CD4-positive, alpha-beta T cell treated with Interferon gamma for 1 hour (primary cell): ENCODE measurements at regions not wholly inside any gene's neighbourhood (a gene's known extent, or its start where the extent isn't known, plus 50 kb on each side); places are given as distances from the start of the nearest gene placed in this dataset.

ENCODE experiments used
- DNase-seq: peaks from one replicate; pipeline ENCODE4 v3.0.0-alpha.2; 2020

DNA sequence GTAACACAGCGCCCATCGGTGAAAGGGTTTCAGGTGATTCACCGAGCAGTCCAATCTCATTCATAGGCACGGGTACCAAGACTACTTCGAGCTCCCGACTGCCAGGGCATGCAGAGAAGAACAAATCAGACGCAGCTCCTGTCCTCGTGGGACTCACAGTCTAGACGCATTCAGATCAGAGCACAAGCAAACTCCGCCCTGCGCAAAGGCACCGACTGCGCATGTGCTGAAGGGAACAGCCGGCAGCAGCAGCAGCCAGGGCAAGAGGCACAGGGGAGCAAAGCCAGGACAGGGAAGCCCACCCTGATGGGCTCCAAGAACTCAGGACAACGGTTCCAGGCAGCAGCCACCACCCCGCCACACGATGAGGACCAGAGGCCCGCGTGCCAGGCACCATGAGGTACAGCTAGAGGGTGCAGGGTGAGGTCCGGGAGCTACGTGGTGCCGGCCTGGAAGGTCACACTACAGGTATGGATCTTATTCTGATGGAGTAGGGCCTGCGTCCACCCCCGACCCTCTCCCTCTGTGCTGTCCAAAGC is 315.7 kb downstream of the FOXL1 start:
- no peak for DNase-seq

DNA sequence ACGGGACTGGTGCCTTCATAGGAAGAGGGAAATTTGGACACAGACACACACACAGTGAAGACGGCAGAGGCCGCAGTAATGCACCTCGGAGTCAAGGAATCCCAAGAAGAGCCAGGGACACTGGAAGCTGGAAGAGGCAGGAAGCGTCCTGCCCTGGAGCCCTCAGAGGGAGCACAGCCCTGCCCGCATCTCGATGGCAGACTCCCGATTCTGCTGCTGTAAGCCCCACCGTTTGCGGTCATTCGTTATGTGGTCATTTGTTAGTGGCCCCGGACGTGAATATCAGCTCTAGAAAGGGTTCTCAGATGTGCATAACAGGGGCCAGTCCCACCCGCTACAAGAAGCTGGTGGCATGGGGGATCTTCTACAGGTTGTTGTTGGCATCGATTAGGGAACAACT is 316.6 kb downstream of the FOXL1 start:
- DNase-seq, result no peak

DNA sequence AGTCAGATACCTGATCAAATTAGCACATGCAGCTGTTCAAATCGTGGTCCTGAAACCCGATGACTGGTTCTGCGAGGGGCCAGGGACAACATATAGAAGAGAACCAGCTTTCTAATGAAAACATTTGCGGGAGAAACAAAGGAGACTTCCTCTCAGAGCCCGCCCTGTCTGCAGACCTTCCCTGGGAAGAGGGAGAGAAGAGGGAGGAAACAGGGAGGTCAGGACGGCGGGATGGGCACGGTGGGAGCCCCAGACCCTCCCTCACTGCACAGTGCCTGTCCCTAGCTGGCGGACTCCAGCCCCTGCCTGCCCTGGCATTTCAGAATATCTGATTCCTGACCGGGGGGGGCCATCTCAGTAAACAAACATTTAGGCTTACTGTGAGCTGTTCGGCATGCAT is 317.3 kb downstream of the FOXL1 start:
- no peak for DNase-seq

DNA sequence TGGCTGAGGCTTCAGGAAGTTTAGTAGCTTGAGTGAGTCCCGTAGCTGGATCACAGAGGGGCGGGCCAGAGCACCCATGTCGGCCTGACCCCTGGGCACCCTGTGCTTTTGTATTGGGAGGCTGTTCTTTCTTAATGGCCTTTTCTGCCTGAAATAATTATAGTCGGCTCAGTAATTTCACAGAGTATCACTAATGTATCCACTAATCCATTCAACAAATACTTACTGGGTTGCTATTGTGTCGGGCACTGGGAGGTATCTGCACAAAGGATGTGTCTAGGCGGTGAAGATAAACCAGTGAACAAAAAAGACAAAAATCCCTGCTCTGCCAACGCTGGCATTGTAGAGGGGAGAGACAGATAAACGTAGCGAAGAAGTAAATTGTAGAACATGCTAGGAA is 318.6 kb downstream of the FOXL1 start:
- DNase-seq, result no peak

DNA sequence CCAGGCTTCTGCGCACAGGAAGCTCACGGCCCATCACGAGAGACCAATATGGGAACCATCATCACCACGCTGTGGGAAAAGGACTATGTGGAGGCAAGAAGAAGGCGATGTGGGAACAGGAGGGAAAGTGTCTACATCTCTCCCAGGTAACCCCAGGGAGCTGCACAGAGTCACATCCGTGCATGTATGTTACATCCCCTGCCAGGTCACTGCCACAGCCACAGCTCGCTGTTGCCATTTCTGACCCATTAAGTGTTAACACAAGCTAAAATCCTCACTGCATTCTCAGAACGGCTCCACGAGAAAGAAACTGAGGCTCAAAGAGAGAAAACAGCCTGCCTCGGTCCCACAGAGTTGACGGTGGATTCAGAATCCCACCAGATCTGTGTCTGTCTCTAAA is 319.1 kb downstream of the FOXL1 start:
- no peak for DNase-seq

DNA sequence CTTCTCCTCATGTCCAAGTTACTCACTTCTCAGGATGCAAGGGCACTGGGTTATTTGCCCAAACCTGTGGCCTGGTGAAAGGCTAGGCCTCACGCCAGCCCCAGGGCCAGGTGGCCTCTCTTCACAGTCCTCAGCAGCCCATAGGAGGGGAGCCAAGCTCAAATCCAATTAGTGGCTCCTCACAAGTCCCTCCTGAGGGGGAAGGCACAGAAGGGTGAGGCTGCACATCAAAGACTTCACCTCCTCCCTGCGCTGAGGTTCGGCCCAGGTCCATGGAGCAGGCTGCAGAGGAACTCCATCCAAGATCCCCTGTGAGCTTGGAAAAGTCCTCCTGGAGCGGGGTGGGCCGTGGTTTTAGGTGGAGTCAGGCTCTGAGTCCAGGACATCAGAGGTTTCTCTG is 320.0 kb downstream of the FOXL1 start:
- DNase-seq, result no peak

DNA sequence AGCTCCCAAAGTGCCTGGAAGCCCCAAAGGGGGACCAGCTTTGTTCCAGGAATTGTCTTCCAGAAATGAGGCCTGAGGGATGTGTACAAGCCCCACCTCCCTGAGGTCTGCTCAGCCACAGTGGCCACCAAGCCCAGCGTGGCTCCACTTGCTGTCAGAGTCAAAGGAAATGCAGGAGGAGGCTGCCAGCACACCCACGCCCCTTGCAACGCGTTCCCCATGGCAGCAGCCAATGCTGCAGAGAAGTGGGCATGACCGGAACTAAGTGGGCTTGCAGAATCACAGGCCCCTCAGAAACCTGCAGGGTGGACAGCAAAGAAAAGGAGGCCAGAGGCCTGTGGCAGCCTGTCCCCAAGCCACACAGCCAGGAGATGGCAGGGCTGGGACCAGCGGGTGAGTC is 320.8 kb downstream of the FOXL1 start:
- DNase-seq, result no peak

DNA sequence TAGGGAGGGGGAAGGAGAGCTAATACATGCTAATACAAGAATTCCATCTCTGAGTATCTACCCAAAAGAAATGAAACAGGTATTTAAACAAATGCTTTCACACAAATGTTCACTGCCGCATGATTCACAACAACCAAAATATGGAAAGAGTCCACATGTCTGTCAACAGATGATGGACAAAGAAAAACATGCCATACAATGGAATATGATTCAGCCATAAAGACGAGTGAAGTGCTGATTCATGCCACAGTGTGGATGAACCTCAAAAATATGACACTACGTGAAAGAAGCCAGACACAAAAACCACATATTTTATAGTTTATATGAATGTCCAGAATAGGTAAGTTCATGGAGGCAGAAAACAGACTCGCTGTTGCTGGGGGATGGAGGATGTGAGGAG is 321.4 kb downstream of the FOXL1 start:
- no peak for DNase-seq

DNA sequence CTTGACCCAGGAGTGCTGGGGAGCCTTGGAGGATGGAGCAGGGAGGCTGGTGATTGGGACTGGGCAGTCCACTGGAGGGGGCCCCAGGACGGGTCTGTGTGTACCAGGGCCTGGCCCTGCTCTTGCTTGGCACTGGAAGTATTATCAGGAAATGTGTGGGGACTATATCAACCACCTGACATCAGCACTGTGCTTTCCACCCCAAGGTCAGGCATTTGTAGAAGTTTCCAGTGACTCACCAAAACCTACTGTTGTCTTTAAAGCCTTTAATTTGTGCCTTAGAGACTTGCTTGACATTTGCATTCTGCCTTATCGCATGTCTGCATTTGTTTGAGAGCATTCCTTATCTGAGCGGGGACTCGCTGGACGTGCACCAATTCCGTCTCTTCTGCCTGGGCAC is 323.1 kb downstream of the FOXL1 start:
- DNase-seq, result no peak

DNA sequence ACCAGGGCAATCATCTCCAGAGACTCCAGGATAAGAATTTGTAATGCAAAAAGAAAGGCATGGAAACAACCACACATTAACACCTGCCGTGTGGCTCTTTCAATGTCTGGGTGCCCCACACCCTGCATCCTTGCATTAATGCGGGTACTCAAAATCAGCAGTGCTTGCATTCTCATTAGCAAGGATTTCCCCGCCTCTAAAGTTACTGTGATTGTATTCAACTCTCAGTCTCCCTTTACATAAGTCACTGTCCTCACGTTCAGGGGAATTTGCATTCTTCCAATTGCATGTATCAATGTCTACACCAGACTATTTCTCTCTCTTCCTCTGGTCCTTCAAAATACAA is 324.3 kb downstream of the FOXL1 start:
- no peak for DNase-seq

DNA sequence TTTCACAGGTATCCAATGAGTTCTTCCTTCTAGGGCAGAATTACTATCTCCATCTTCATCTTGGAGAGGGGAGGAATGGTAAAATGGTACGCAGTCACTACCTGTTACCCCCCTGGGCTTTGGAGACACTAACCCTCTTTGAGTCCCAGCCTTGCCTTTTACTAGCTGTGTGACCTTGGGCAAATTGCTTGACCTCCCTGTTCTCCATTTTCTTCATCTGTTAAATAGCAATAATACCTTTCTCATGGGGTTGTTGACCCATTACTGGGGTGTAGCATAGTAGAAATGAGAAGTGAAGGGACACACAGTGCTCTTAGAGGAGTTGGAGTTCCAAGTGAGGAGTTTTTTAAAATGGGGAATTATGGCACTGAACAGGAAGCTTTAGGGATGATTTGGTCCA is 324.7 kb downstream of the FOXL1 start:
- DNase-seq, result no peak

DNA sequence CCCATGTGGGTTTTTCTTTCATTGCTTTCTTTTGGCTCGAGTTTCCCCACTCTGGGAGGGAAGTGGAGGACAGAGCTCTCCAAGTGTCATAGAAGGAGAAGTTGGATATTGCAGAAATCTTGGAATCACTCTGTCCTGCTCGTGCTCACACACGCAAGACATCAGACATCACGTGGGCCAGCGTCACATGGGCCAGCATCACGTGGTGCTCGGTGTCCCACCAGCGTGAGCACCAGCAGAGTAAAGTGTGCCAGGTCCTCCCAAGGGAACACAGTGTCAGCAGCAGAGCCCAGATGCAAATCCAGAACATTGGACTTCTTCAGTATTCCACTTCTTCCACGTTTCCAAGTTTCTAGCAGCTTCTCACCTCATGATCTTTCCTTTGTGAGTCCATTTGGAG is 327.0 kb downstream of the FOXL1 start:
- DNase-seq, result no peak

DNA sequence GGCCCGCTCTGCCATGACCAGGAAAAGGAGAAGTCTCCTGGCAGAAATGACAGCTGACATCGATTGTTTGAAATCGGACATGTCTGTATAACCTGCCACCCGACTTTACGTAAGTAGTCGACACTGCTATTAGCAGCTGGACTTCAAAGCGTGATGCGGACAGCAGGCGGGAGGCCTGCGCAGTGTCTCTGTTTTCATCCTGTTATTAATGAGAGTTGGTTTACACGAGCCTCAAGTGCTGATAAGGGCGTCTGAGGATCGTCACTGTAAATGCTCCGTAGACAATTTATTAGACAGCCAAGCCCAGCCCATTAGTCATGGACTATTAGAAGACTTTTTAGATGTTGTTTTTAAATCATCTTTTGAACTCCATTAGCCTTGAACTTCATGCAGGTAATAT is 328.3 kb downstream of the FOXL1 start:
- no peak for DNase-seq

DNA sequence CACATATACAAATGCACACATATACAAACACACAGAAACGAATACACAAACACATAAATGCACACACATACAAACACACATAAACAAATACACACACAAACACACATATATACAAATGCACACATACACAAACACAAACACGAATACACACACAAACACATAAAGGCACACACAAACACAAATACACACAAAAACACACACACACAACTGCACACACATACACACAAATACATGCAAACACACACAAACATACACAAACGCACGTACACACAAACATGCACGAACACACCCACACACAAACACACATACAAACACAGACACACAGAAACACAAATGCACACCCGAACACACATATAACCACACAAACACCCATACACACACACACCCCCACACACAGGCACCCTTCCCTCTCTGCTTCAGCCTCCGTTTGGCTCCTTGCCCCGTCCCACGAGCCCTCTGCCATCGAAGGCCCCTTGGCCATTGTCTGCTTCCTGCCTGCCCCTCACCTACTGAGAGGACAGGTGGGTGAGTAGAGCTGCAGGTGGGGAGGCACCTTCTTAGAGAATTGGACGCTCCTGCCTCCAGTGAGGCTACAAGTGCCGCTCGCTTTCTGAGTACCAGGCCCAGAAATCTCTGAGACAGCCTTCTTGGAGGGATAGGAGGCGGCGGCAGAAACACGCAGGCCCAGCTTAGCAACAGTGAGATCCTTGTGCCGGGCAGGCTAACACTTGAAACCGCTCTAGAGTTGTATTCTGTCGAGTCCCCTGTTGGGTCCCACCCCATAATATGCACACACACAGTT is 331.2 kb downstream of the FOXL1 start:
- DNase-seq, result no peak

DNA sequence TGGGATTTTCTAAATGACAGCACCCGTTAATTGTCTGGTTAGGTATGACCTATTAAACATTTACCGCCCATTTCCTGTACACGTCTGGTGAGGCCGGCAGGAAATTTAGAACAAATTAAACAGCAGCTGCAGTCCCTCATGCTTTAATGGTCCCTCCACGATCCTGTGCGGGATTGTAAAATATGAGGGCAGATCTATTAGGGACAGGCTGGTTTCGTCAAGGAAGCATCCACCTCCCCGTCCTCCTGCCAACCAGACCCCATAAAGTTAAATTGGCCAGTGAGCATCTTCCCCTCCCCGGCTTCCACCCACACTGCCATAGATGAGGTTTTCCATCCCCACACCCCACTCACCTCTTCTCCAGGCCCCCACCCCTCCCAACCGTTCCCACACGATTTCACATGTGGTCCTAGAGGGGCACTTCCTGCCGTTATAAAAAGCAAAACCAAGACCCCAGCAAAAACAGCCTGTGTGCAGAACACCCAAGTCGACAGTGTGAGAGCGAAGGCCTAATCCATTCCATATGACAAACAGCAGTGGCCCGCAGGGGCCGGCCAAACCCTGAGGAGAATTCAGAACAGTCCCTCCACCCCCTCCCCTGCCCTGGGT is 331.9 kb downstream of the FOXL1 start:
- DNase-seq, result no peak

DNA sequence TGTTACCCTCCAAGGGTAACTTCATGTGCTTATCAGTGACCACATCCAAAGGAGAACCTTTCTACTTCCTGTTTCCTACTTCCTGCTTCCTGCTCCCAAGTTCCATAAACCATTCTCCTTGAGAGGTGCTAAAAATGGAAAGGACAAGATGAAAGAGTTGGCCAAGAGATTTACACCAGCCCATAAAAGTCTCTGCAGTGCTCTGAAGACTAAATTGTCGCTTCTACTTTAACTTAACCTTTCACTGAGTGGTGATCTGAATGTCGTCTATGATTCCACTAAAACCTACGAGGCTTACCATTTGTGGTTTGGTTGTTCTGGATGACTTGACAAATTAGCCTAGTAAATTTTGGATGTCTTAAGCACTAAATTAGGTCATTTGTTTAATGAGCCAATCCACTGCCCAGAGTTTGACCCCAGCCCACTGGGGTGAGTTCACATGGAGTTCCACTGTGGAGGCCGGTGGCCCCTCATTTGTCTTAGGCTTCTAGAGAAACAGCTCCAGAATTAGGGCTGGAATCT is 333.1 kb downstream of the FOXL1 start:
- no peak for DNase-seq

DNA sequence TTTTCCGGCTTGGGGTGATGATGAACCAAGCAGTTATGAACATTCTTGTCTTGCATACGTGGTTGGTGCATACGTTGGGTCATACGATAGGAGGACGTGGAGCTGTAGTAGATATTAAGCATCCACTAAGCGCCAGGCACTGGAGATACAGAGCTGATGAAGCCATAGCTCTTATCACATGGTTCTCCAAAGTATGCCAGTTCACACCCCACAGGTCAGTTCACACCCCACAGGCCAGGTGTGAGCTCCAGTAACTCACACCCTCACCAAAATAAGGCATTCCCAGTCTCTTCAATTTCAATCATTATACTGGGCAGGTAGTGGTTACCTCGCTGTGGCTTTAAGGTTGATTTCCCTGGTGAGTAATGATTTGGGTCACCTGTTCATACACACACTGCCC is 335.5 kb downstream of the FOXL1 start:
- no peak for DNase-seq

DNA sequence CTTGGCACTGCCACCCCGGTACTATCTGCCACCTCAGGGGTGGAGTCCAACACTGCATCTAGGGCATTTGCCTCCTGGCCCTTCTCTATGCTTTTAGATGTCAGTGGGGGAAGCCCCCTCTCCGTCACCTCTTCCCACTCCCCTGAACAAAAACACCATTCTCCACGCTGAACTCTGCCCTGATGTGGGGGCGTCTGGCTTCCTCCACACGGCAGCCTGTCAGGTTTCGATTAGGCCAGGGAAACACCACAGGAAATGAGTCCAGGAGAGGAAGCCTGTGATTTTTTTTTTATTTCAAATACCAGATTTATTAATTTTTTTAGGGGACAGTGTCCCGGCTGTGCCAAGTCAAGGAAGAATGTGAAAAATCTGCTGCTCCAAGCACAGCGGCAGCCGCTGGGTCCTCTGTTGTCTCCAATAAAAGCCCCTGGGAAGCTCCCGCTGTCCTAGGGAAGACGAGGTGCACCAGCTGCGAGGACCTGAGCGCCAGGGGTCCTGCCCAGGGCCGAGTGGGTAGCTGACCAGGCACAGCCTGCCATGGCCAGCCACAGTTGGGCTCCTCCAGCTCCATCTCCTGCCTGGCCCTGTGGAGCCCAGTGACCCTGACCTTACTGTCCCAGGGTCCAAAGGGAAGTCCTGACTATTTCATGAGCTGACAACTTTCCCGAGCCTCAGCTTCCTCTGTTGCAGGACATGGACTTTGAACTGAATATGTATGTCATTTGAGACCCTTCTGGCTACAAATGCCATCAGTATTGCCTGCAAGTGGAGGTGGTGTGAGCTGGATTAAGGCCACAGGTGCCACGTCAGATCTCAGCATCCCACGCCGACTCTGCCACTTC is 336.7 kb downstream of the FOXL1 start:
- no peak for DNase-seq

DNA sequence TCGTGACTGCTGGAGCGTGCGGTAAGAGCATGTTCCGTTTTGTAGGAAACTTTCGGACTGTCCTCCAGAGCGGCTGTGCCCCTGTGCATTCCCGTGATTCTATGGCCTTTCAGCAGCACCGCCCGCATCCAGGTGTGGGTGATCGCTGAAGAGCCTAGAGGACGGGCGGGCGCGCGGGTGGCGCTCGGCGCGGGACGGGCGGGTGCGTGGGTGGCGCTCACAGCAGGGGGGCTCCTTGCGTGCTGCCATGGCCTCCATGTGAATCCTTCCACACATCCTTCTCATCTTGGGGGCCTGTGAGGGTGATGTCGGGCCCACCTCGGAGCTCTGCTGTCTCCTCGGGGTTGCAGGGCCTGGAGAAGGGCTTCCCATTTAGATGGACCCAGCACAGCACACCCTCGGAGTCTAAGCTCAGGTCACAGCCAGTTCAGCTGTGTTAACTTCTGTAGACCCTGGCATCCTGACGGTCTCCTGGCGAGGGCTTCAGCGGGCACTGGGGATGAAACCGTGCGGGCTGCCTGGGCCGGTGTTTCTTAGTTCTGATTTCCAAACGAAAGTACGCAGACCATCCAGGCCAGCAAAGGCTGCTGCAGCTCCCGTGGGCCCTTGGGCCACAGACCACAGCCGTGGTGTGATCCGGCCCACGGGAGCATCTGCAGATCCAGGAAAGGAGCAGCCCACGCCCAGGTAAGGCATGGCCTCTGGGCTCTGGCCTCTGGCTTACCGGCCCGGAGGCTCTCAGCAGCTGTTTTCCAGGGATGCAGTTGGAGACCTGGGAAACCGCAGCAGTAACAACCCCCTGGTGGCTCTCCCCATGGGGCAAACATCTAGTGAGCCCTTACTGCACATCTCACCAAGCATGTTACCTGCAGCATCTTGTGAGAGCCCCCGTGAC is 339.4 kb downstream of the FOXL1 start:
- DNase-seq, result no peak

DNA sequence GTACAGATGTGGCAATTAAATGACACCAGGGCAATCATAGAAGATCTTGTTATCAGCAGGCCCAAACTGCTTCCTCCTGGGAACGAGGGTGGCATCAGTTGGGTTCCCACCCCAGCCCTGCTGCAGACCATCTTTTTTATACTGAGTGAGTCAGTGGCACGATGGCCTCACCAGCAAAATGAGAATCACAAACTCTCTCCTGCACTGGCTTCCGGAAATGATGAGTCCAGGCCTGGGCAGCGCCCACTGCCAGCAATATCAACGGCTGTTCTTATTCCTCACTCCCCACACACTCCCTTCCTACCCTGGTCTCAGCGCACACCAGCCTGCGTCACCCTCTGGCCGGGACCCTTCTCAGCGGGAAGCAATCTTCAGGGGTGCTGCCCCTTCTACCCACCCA is 340.3 kb downstream of the FOXL1 start:
- no peak for DNase-seq

DNA sequence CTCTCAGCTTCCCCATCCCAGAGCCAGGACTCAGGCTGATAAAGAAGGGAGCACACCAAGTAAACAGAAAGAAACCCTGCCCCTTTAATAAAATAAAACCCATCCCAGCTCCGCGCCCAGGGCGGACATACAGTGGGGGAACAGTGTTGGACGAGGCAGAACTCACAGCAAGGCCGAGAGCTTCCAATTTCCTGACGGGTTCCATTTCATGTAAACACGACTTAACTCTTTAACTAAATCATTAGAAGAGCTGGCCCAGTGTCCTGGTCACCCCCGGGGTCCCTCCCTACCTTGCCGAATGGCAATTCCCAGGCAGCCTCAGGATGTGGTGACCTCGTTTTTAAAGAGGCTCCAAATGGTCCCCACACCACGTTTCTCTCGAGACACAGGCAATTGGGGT is 340.7 kb downstream of the FOXL1 start:
- no peak for DNase-seq

DNA sequence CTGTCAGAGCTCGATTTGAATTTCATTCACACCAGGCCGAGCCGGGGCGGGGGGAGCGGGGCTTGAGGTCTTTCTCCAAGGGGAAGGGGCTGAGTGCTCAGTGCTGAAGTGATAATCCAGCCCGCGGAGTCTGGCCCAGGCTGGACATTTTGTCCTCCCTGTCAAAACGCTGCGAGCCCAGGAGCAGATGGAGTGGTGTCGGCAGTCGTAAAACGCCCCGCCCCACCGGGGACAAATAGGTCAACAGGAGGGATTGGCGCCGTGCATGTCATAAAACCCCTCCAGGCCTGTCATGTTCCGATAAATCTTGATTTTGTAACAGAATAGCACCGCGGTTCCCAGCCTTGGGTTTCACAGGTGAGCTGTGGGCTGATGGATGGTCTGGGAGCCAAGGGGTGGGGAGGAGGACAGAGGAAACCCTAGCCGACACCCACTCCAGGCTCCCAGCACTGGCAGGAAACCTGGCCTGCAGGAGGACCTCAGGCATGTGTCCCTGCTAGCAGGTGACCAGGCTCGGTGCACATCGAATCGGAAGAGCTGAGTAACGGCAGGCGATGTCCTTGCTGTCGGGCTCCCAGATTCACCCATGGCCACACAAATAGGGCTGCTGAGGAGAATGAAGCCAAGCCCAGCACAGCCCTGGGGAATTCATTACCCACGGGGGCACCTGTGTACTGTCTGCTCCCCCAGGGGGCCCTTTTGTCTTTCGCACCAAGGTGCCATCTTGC is 341.4 kb downstream of the FOXL1 start:
- DNase-seq, result no peak
